ENCODE measurements at regions not wholly inside any gene's neighbourhood (a gene's known extent, or its start where the extent isn't known, plus 50 kb on each side); places are given as distances from the start of the nearest gene placed in this dataset.

- Histone ChIP-seq H3K9me3 (ENCODE audit: control insufficient read depth, low read length) (peaks cover 5% of the 10 kb centered on the region), H3K27me3 (ENCODE audit: control insufficient read depth, insufficient read depth, low read length, poor library complexity, severe bottlenecking) (peaks cover 21% of the 10 kb centered on the region), H3K9ac (ENCODE audit: extremely low read depth, low read length, poor library complexity, severe bottlenecking) (no peak overlapping the region), H3K36me3 (ENCODE audit: control insufficient read depth, insufficient read depth, low read length) (no peaks in the 10 kb centered on the region), H3K4me1 (ENCODE audit: control insufficient read depth, insufficient read depth, low read length) (no peaks in the 10 kb centered on the region), H3K4me3 (ENCODE audit: low read length) (no peak overlapping the region), H3K27ac (ENCODE audit: low read depth, low read length) (no peak overlapping the region)
- WGBS, 2 experiments (ENCODE audit: insufficient coverage in 1 of 2, insufficient read length in 1 of 2) = 94% methylated on average over 10 of the region's 10 CpGs; no CpG with 5 or more reads in 1 of the 2 experiments
- peaks cover 5% of the 10 kb centered on the region for H3K27me3 Mint-ChIP-seq (ENCODE audit: insufficient read depth)
- H3K4me3 Mint-ChIP-seq = no peak overlapping the region
- H3K36me3 Mint-ChIP-seq (ENCODE audit: low read depth) = no peaks in the 10 kb centered on the region
- H3K9me3 Mint-ChIP-seq = no peaks in the 10 kb centered on the region
- no peaks in the 10 kb centered on the region for H3K4me1 Mint-ChIP-seq
- no peak for TF ChIP-seq CTCF (conservative IDR thresholded peaks at IDR 0.05)
- DNase-seq = no peak
- H3K27ac Mint-ChIP-seq = no peak overlapping the region
Measured at GRCh38 chr7:42469341-42469740, 232.3 kb upstream of the GLI3 start.

GRCh38 chr7:42468471-42468870 is 231.5 kb upstream of the GLI3 start:
- H3K27me3 Mint-ChIP-seq (ENCODE audit: insufficient read depth) = peaks cover 4% of the 10 kb centered on the region
- H3K4me3 Mint-ChIP-seq = no peak overlapping the region
- WGBS, 2 experiments (ENCODE audit: insufficient coverage in 1 of 2, insufficient read length in 1 of 2) = 93 to 100% methylated on average over 3 to 7 of the region's 7 CpGs
- no peak overlapping the region for H3K27ac Mint-ChIP-seq
- no peak for DNase-seq
- H3K36me3 Mint-ChIP-seq (ENCODE audit: low read depth) = no peaks in the 10 kb centered on the region
- H3K4me1 Mint-ChIP-seq = no peaks in the 10 kb centered on the region
- H3K4me3 ChIP-seq (ENCODE audit: low read length) = no peak overlapping the region
- H3K27me3 ChIP-seq (ENCODE audit: control insufficient read depth, insufficient read depth, low read length, poor library complexity, severe bottlenecking) = peaks cover 21% of the 10 kb centered on the region
- H3K36me3 ChIP-seq (ENCODE audit: control insufficient read depth, insufficient read depth, low read length) = no peaks in the 10 kb centered on the region
- no peak overlapping the region for H3K9ac ChIP-seq (ENCODE audit: extremely low read depth, low read length, poor library complexity, severe bottlenecking)
- TF ChIP-seq CTCF (conservative IDR thresholded peaks at IDR 0.05) = no peak
- no peak overlapping the region for H3K27ac ChIP-seq (ENCODE audit: low read depth, low read length)
- no peaks in the 10 kb centered on the region for H3K4me1 ChIP-seq (ENCODE audit: control insufficient read depth, insufficient read depth, low read length)
- H3K9me3 Mint-ChIP-seq = peaks cover 3% of the 10 kb centered on the region
- peaks cover 5% of the 10 kb centered on the region for H3K9me3 ChIP-seq (ENCODE audit: control insufficient read depth, low read length)

- Mint-ChIP-seq H3K36me3 (ENCODE audit: low read depth) (no peaks in the 10 kb centered on the region), H3K4me1 (no peaks in the 10 kb centered on the region), H3K27me3 (ENCODE audit: insufficient read depth) (peaks cover 2% of the 10 kb centered on the region), H3K9me3 (peaks cover 3% of the 10 kb centered on the region), H3K4me3 (no peak overlapping the region), H3K27ac (no peak overlapping the region)
- Histone ChIP-seq H3K4me3 (ENCODE audit: low read length) (no peak overlapping the region), H3K27me3 (ENCODE audit: control insufficient read depth, insufficient read depth, low read length, poor library complexity, severe bottlenecking) (no peaks in the 10 kb centered on the region), H3K4me1 (ENCODE audit: control insufficient read depth, insufficient read depth, low read length) (no peaks in the 10 kb centered on the region), H3K36me3 (ENCODE audit: control insufficient read depth, insufficient read depth, low read length) (no peaks in the 10 kb centered on the region), H3K9ac (ENCODE audit: extremely low read depth, low read length, poor library complexity, severe bottlenecking) (no peak overlapping the region), H3K27ac (ENCODE audit: low read depth, low read length) (no peak overlapping the region), H3K9me3 (ENCODE audit: control insufficient read depth, low read length) (peaks cover 5% of the 10 kb centered on the region)
- WGBS, 2 experiments (ENCODE audit: insufficient coverage in 1 of 2, insufficient read length in 1 of 2) = 95 to 100% methylated on average over 1 of the region's 1 CpG
- no peak for DNase-seq
- TF ChIP-seq CTCF (conservative IDR thresholded peaks at IDR 0.05) = no peak
Measured at GRCh38 chr7:42461537-42461936, 224.5 kb upstream of the GLI3 start.

Measured in endodermal cell (in vitro differentiated cells).